K562 (cell line): ENCODE measurements at regions not wholly inside any gene's neighbourhood (a gene's known extent, or its start where the extent isn't known, plus 50 kb on each side); places are given as distances from the start of the nearest gene placed in this dataset.

ENCODE experiments used
- ATAC-seq: fragments of 200-7000 bp; cut with Tn5 transposase; 3 replicates; pipeline ENCODE4 v1.9.1; 2020; ENCODE audit warnings: moderate library complexity
- BruUV-seq: library from RNA; stranded (reverse); fragments of 400-500 nt; replicated peaks from 2 replicates; lab custom pipeline; 2021; lab: Mats Ljungman, UMichigan
- CTCF ChIA-PET: fragments of 300-600 bp; formaldehyde crosslinking; extraction: SDS; loops from one replicate; lab custom pipeline; 2021; ENCODE audit warnings: low intra/inter-chr PET ratio; lab: Yijun Ruan, JAX
- POLR2A ChIA-PET: fragments of 300-600, 350-650 bp; sonication (Branson Sonifier 250); formaldehyde crosslinking; extraction: SDS; loops from one replicate; lab custom pipeline; 2021; ENCODE audit warnings: antibody characterized with exemption, inconsistent platforms; lab: Yijun Ruan, JAX
- DNase-seq, 4 experiments: peaks; one replicate each; pipeline versions ENCODE4 v3.0.0 to v3.0.0-alpha.2; 2011 to 2018; ENCODE audit warnings: low spot score in 3 of 4, mixed read lengths in 3 of 4; ENCODE audit errors: extremely low read depth in 1 of 4
- FAIRE-seq: peaks from 2 replicates; lab custom pipeline; 2011; peaks lifted over from hg19 to GRCh38; lab: Jason Lieb, UNC
- H2AFZ ChIP-seq: 2 replicates; pipeline ENCODE4 v1.6.0; 2011; ENCODE audit warnings: low read depth, low read length, control low read depth, inconsistent platforms
- H3K27ac ChIP-seq: fragments of 200-600 bp; 3 replicates; pipeline ENCODE4 v1.8.0; 2011; ENCODE audit warnings: low read depth, mild to moderate bottlenecking, control low read depth, inconsistent platforms, low read length, moderate library complexity, mixed read lengths; ENCODE audit errors: extremely low read depth
- H3K27me3 ChIP-seq, 2 experiments: fragments of 300-600 bp in 1 of 2; 2 replicates in 1 of 2; 3 replicates in 1 of 2; pipeline versions ENCODE4 v1.6.0 to v1.8.0; 2011; ENCODE audit warnings: inconsistent platforms in 2 of 2, low read length in 2 of 2, mild to moderate bottlenecking in 1 of 2, mixed read lengths in 1 of 2, moderate library complexity in 1 of 2; ENCODE audit not compliant: control insufficient read depth in 2 of 2, insufficient read depth in 2 of 2
- H3K36me3 ChIP-seq: fragments of 300-600 bp; 3 replicates; pipeline ENCODE4 v1.8.0; 2011; ENCODE audit warnings: mild to moderate bottlenecking, low read length, inconsistent platforms; ENCODE audit not compliant: control insufficient read depth, insufficient read depth
- H3K4me1 ChIP-seq, 2 experiments: fragments of 200-600 bp in 1 of 2; replicated peaks in 1 of 2; 2 replicates in 1 of 2; 3 replicates in 1 of 2; pipeline versions ENCODE4 v1.5.1 to v1.8.0; 2011; ENCODE audit warnings: inconsistent platforms in 2 of 2, low read length in 2 of 2, mild to moderate bottlenecking in 1 of 2, mixed read lengths in 1 of 2, moderate library complexity in 1 of 2; ENCODE audit not compliant: control insufficient read depth in 2 of 2, insufficient read depth in 2 of 2
- H3K4me2 ChIP-seq: 2 replicates; pipeline ENCODE4 v1.6.1; 2011; ENCODE audit warnings: low read length, control low read depth, inconsistent platforms, mixed read lengths; ENCODE audit not compliant: insufficient read depth
- H3K4me3 ChIP-seq: fragments of 200-600 bp; sonication (generic), shearing (Covaris generic); 2 replicates; pipeline ENCODE4 v1.5.1; 2016; ENCODE audit warnings: control low read depth, inconsistent platforms
- H3K79me2 ChIP-seq: fragments of 200-600 bp; 3 replicates; pipeline ENCODE4 v1.8.0; 2011; ENCODE audit warnings: low read length, inconsistent platforms; ENCODE audit not compliant: control insufficient read depth, insufficient read depth
- H3K9ac ChIP-seq, 2 experiments: 2 replicates each; pipeline versions ENCODE4 v1.6.0 to v1.6.1; 2011; ENCODE audit warnings: low read depth in 2 of 2, low read length in 2 of 2, control low read depth in 1 of 2, inconsistent platforms in 1 of 2, mild to moderate bottlenecking in 1 of 2, mixed read lengths in 1 of 2; ENCODE audit not compliant: insufficient read depth in 1 of 2
- H3K9me1 ChIP-seq: one replicate; pipeline ENCODE4 v1.6.0; 2011; ENCODE audit warnings: inconsistent platforms, mild to moderate bottlenecking, low read length, moderate library complexity; ENCODE audit not compliant: control insufficient read depth, insufficient read depth
- H3K9me3 ChIP-seq: replicated peaks from 2 replicates; pipeline ENCODE4 v1.5.1; 2011; ENCODE audit warnings: low read depth, low read length, inconsistent platforms; ENCODE audit not compliant: control insufficient read depth, insufficient read depth
- H4K20me1 ChIP-seq: replicated peaks from 2 replicates; pipeline ENCODE4 v1.6.1; 2011; ENCODE audit warnings: low read length, inconsistent platforms, mixed read lengths; ENCODE audit not compliant: control insufficient read depth, insufficient read depth
- LEF1 ChIP-seq: fragments of 450-650 bp; IDR thresholded peaks from 2 replicates; pipeline ENCODE4 v1.6.1; 2016; ENCODE audit warnings: mild to moderate bottlenecking
- RFX7 ChIP-seq: fragments of 250-450 bp; sonication (Bioruptor Pico); IDR thresholded peaks from 2 replicates; pipeline ENCODE4 v1.5.1; 2021; ENCODE audit warnings: mild to moderate bottlenecking
- SMAD2 ChIP-seq: fragments of 150-350 bp; IDR thresholded peaks from 2 replicates; pipeline ENCODE4 v1.6.1; 2014; ENCODE audit warnings: low read depth, mild to moderate bottlenecking, low read length
- ZNF277 ChIP-seq: fragments of 250-450 bp; sonication (Bioruptor Pico); IDR thresholded peaks from 2 replicates; pipeline ENCODE4 v1.8.0; 2022; ENCODE audit warnings: inconsistent platforms, mild to moderate bottlenecking, moderate library complexity, borderline replicate concordance
- ZNF551 ChIP-seq: fragments of 250-450 bp; sonication (Bioruptor Pico); IDR thresholded peaks from 2 replicates; pipeline ENCODE4 v1.5.0; 2021; ENCODE audit warnings: mild to moderate bottlenecking, moderate library complexity
- in situ Hi-C: fragments of 300-500 bp; cut with MboI; formaldehyde crosslinking; loops from 4 replicates; pipeline ENCODE4 v1.15.0; 2018; ENCODE audit warnings: inconsistent platforms, mixed read lengths
- intact Hi-C: fragments of 100-400 bp; cut with micrococcal nuclease; formaldehyde crosslinking; loops from 2 replicates; pipeline ENCODE4 v1.14.2; 2022
- TF ChIP-seq, protein P1 (sequence below): fragments of 250-450 bp; sonication (Bioruptor Pico); IDR thresholded peaks from 2 replicates; pipeline ENCODE4 v1.9.0; 2021; ENCODE audit warnings: mild to moderate bottlenecking

GRCh38 chr10:114872519-114873087, 51.0 kb downstream of the FHIP2A start:
- Histone ChIP-seq H4K20me1 (no peaks in the 10 kb centered on the region), H3K9me3 (no peaks in the 10 kb centered on the region), H2AFZ (no peak overlapping the region), H3K36me3 (no peaks in the 10 kb centered on the region), H3K9ac (no peak overlapping the region), H3K79me2 (no peaks in the 10 kb centered on the region), H3K4me3 (no peak overlapping the region), H3K4me1 (peaks cover 0 to 2% of the 10 kb centered on the region in 2 experiments; a peak in 1 of 5 replicates), H3K27ac (no peak overlapping the region), H3K27me3 (peaks cover 0 to 5% of the 10 kb centered on the region in 2 experiments; a peak in 1 of 5 replicates), H3K4me2 (no peak overlapping the region), H3K9me1 (no peaks in the 10 kb centered on the region)
- ATAC-seq (no peak), FAIRE-seq (no peak), DNase-seq (no peak)
- in situ Hi-C loops (no loop called here), intact Hi-C loops (loop anchor here (10.0 kb wide), 1 partner anchor 152 kb away; no protein-coding TSS in a partner anchor)
- TF ChIP-seq RFX7 (no peak), LEF1 (no peak), ZNF551 (CRISPR knock-in tag) (no peak), SMAD2 (no peak), ZNF277 (no peak)
- TF ChIP-seq, protein P1, sequence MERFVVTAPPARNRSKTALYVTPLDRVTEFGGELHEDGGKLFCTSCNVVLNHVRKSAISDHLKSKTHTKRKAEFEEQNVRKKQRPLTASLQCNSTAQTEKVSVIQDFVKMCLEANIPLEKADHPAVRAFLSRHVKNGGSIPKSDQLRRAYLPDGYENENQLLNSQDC (CRISPR knock-in tag): no peak
- no TSS peak for BruUV-seq
- ChIA-PET POLR2A (no interaction called here), CTCF (no interaction called here)
